Hepatocyte (in vitro differentiated cells): ENCODE measurements at regions not wholly inside any gene's neighbourhood (a gene's known extent, or its start where the extent isn't known, plus 50 kb on each side); places are given as distances from the start of the nearest gene placed in this dataset.

Source experiments
- CTCF ChIP-seq: fragments of 200-600 bp; sonication (generic); IDR thresholded peaks from 2 replicates; pipeline ENCODE4 v1.5.1; 2016; ENCODE audit warnings: antibody characterized with exemption, mild to moderate bottlenecking; ENCODE audit not compliant: poor library complexity
- EZH2 ChIP-seq: fragments of 200-600 bp; sonication (generic); IDR thresholded peaks from 2 replicates; pipeline ENCODE4 v1.6.1; 2016; ENCODE audit warnings: antibody characterized with exemption, mild to moderate bottlenecking, borderline replicate concordance
- EZH2phosphoT487 ChIP-seq: fragments of 200-600 bp; sonication (generic); IDR thresholded peaks from one replicate; pipeline ENCODE4 v1.6.1; 2018; ENCODE audit warnings: antibody characterized with exemption, mild to moderate bottlenecking, low read depth, moderate library complexity; ENCODE audit not compliant: unreplicated experiment, severe bottlenecking

DNA sequence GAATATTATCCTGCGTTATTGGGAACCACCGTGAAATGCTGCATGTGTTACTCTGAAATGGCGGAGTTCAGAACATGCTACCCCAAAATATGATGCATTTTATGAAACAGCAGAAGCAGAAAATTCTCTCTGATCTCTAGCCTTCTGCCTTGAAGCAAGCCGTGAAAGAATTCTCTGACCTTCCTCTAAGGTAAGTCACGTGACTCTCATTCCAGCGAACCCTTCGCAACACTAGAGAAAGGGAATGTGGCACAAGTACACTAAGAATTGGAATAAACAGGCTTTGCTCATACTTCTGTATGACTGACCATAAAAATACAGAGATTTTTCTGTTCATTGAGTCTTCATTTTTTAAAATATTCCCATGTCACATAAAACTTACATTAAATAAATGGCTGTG, 805.6 kb upstream of the LRRC4C start:
- TF ChIP-seq CTCF, result no peak
- no peak for TF ChIP-seq EZH2phosphoT487
- no peak for TF ChIP-seq EZH2
